HUDEP-2 (cell line): ENCODE measurements at regions not wholly inside any gene's neighbourhood (a gene's known extent, or its start where the extent isn't known, plus 50 kb on each side); places are given as distances from the start of the nearest gene placed in this dataset.
"Not testable (repeated sequence)": the region's sequence is repeated elsewhere in the genome, so short reads cannot be mapped to it uniquely, and the experiment has no call there.

Experiments
- DNase-seq, 76 experiments: peaks; one replicate each; lab custom pipeline; 2025; ENCODE audit not compliant: unreplicated experiment in 76 of 76; lab: John Stamatoyannopoulos, UW

DNA sequence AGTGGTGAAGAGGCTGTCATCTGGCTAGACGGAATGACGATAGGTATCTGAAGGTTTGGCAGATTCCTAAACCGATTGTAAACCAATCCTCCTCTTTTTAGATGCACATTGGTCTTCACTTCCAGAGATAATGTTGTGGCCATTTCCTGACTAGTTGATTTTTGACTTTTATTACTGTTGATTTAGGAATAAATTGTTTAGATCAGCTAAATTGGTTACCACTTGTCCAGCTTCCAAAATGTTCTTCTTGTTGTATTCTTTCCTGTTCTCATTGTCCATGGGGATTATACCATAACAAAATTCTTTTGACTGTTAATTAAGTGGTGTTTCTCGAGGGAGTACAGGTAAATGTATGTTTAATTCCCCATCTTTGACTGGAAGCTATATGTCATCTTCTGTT, 119.7 kb downstream of the MACROH2A1 start:
- DNase-seq: no peak

DNA sequence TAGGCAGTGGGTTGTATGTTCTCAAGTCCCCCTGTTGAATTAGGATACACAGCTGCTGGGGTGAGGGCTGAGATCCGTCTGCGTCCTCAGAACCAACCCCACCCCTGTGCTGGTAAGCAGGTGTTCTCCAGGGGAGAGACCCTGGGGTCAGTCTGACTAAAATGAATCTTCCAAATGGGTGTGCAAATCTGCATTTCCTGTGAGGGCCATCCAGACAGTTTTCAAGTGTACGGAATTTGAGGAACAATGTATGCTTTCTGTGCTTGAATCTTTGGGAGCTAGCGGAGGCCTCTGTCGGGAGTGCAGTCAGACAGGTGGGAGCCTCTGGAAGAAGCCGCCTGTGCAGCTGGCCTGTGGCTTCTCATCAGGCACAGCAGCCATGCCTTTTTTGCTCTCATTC, 122.9 kb downstream of the MACROH2A1 start:
- no peak for DNase-seq

DNA sequence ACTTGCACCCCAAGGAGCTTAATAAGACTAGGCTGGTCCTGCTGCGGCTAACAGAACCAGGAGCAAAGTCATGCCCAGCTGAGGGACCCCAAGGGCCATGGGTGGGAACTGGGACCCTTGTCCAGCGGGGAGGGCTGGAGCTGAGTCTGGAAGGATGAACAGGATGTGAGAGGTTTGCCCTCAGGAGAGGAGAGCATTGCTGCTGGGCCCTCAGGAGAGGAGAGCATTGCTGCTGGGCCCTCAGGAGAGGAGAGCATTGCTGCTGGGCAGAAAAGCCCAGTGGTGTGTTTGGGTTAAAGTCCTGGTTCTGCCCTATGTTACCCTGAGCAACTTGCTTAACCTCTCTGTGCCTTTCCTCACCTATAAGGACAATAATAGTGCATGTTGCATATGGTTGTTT, 125.8 kb downstream of the MACROH2A1 start:
- no peak for DNase-seq

DNA sequence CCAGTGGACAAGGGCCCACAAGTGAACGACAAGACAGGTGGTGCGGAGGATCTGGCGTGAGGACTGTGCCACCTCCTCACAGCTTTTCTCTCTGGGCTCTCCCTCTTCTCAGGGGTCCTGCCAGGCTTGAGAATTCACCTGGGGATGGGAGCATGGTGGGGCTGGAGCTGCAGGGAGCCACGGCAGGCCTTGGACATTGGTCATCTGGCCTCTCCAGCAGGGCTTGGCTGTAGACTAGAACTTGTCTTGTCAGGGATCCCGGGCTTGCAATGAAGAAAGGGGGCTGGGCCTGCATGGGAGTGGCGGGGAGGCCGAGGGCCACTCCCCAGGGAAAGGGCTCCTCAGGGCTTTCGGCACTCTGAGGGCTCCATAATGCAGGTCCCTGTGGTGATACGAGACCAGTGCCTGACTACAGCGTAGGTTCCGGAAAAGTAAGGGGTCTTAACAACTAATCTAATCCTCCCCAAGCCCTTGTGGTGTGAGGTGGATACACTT, 126.7 kb downstream of the MACROH2A1 start:
- DNase-seq: no peak

DNA sequence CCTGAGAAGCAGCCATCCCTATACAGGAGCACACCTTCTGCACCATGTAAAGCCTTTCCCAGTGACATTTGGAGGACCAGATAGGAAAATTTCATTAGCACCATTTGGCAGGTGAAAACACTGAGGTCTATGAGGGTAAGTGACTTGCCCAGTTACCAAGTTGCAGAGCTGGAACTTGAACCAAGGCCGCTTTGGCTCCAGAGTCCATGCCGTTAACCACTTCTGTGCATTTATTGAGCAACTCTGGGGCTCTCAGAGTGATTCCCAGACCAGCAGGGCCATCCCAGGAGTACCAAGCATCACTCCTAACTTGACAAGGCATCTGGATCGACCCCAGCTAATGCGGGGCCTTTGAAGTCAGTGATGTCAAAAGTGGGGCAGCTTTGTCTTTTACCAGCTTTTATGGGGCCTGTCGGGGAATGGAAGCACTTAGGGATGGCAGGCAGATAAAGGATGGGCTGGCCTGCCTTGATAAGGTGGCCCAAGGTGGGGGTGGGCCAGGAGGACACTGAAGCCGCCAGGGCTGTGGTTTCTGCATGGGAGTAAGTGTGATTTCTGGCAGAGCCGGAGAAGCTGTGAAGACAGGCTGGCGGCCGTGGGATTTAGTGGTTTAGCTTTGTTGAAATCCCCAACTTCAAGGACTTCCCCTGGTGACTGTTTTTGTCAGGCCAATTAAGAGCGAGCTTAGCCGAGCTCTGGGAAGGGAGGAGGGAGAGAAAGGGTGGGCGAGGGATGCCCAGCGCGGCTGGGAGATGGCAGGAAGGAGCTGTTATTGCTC, 127.3 kb downstream of the MACROH2A1 start:
- peak in 68 of 76 experiments; percentile 12 to 80 (median 54) for DNase-seq

DNA sequence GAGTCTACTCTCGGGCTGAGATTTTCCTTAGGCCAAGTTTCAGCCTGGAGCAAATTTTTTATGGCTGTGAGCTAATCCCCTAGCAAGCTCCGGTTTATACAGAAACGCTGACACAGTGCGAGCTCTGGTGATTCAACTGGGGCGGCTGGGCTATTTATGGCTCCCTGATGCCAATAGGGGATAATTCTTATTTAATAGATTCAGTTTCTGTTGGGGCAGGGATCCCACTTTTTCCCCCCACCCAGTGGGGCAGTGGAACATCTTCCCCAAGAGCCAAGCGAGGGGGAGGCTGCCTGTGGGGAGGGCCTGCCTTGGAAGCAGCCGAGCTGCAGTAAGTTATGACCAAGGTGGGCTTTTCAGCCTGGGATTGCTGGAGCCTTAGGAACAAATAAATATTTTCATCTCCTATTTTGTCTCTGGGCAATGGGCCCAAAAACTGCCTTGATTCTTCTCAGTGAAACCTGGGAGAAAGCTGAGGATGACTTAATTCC, 129.1 kb downstream of the MACROH2A1 start:
- no peak for DNase-seq

DNA sequence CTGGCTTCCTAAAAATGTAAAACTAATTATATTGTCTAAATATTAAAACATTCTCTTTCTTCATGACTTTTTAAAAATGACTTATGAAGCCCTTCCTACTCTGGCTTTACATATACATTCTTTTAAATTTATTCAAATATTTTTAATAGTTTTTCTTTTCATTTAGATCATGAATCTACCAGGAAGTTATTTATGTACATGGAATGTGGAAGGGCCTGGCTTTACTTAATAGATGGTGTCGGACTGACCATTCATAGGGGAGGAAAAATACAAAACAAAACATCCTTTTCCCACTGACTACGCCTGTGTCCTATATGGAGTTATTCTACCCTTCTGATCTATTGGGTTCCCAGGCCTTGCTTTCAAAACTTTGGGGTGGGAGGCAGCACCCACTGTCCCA, 129.8 kb downstream of the MACROH2A1 start:
- DNase-seq: no peak

DNA sequence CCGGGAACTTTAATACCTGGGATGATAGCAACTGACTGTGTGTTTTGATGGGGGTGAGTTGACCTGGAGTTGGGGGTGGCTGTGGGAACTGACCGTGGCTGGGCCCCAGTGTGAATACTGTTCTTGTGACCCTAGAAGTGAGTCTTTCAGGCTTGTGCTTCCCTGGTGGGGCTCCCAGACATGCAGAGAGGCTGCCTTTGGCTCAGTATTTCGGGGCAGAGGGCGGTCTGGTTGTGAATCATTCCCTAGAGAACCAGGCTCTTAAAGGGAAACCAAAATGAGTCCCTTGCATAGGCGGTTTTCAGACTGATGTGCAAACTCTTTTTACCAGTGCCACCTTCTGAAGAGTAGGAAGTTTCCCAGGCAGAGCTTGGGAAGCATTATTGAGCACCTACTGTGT, 132.1 kb downstream of the MACROH2A1 start:
- DNase-seq: no peak

DNA sequence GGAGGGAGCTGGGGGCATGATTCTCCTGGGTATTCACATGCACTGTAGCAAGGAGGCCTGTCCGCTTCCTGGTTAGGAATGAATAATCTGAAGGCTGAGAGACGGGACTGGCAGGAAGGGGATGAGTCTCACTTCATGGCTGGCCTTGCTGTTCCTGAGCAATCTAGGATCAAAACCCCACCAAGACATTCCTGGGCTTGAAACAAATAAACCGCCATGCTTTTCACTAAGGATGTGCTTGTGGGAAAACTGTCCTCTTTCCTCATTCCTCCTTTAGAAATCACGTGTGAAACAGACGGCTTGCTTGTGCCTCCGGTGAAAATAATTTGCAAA, 132.8 kb downstream of the MACROH2A1 start:
- no peak for DNase-seq

DNA sequence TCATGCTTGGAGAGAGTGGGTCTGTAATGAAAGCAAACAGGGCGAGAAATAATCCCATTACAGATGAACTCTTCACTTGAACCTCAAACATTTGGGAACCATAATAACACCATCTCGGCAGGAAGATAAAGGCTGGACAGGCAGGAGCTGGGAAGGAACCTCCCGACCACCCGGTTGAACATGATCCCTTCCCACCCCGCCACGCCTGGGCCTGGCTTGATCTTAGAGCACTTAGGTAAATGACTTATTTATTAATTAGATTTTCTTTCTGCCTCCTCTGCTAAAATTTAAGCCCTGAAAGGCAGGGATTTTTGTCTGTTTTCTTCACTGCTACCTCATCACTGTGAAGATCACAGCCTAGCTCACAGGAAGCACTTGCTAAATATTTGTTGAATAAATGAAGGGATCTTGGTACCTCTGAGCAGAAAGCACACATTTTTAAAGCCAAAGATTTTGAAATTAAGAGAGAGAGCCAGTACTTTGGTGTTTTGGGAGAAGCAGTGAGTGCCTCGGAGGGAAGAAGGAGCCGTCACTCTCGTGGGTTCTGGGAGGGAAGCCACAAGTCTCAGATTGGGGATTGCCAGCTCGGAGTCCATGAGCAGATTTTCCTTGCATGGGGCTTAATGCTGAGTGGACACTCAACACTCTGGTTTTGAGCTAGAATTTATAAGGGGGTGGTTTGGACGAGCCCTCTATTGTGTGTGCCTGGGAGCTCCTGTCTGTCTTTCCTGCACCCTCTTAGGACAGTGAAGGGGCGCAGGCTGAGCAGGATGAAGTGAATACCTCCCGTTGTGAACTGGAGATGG, 133.3 kb downstream of the MACROH2A1 start:
- no peak for DNase-seq

DNA sequence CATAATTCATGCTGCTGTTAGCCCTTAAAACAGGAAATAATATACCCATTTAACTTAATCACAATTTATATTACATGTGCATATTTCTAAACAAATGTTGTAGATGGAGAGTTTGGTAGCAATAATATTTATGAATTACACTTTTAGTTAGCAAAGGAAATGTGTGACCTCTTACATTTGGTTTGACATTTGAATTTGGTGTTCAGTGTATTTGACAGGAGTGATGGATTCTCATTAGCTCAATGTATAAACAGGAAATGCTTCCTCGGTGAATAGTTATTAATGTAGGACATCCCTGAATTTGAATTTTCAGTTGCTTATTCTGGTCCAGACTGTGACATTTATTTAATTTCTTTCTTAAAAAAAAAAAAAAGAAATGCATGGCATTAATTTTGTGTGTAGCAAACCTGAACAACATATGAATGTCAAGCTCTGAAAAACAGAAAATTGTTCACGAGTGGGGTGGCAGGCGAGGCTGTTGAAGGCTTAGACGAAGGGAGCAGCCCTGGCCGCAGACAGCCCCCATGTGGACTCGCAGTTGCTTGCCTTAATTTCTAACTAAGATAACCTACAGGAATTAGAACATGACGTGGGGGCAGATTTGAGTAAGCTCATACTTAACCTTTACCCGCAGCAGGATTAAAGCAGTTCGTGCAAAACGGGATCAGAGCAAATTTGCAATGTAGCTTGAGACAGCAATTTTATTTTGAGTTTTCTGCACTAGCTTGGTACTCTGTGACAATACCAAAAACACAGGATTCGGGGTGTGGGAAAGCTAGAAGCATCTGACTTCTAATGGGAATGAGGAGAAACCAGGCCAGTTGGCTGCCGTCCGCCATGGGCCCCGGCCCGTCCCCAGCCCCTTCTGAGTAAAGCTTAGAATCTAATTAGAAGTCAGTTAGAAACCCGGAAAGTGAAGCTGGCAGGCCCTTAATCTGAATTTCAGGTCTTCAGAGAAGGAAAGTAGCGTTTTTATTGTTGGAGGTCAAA, 134.3 kb downstream of the MACROH2A1 start:
- DNase-seq: no peak

DNA sequence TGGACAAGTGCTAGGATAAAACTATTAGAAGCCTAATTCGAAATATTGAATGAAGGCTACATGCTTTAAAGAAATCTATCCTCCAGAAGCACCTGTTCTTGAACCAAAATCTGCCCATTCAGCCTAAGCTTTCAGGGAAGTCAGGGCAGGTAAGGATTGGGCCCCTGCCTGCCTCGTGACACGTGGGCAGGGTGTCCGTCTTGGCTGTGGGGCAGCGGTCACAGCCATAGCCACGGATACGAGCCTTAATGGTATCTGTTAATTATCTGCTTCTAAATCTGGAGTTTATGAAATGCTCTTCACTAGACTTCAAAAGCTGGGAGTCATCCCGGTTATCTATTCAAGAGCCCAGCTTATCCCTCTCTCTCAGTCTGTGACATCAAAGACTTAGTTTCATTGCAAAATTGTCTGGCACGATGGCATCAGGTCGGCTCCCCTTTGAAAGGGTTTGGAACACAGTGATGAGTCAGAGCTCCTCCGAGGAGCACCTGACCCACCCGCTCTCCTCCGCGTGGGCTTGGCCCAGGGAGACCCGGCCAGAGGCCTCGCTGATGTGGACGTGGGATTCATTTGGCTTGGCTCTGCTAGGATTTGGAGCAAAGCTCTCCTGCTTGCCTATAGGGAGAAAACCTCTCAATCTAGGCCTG, 135.9 kb downstream of the MACROH2A1 start:
- DNase-seq: no peak

DNA sequence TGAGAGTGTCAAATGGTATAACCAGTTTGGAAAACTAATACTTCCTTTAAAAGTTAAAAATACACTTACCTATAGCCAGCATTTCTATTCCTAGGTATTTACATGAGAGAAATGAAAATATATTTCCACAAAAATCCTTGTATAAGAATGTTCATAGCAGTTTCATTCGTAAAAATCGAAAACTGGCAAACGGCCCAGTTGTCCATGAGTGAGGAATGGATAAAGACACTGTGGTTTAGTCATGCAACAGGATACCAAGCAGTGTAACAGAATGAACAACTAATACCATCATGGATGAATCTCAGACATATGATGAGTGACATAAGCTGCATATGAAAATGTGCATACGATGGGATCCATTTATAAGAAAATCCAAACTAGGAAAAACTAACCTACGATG, 136.7 kb downstream of the MACROH2A1 start:
- no peak for DNase-seq

DNA sequence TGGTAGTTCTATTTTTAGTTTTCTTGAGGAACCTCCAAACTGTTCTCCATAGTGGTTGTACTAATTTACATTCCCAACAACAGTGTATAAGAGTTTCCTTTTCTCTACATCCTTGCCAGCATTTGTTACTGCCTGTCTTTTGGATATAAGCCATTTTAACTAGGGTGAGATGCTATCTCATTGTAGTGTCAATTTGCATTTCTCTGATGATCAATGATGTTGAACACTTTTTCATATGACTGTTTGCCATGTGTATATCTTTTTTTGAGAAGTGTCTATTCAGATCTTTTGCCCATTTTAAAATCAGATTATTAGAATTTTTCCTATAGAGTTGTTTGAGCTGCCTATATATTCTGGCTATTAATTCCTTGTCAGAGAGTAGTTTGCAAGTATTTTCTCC, 138.9 kb downstream of the MACROH2A1 start:
- DNase-seq: not testable (repeated sequence)

DNA sequence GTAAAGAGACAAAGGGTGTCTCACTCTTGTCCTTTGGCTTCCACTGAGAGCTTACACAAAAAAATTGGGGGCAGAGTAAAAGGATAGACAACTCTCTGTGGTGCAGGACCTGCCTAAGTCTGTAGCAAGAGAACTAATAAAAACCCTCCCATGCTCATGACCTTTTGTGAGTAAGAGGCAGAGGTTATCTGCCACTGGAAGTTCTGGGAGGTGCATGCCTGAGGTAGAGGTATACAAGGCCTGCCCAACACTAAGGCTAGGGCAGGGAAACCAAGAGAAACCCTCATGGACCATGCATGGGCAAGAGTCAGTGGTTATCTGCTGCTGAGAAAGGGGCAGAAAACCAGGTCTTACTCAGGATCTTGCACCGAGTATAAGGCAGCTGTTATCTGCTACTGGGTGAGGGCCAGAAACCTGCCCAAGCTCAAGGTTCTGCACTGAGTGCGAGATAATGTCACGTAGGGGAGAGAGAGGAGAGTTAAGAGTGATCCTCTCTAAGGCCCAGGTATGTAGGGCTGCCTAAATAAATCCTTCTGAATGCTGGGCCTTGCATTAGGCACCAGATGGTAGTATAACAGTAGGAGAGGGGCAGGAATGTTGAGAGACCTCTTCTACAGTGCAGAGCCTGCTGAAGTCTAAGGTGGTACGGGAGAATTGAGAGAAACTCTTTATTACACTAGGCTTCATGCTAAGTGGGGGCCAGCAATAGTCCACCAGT, 143.4 kb downstream of the MACROH2A1 start:
- DNase-seq: peak in 10 of 76 experiments; percentile 4 to 25 (median 10)

DNA sequence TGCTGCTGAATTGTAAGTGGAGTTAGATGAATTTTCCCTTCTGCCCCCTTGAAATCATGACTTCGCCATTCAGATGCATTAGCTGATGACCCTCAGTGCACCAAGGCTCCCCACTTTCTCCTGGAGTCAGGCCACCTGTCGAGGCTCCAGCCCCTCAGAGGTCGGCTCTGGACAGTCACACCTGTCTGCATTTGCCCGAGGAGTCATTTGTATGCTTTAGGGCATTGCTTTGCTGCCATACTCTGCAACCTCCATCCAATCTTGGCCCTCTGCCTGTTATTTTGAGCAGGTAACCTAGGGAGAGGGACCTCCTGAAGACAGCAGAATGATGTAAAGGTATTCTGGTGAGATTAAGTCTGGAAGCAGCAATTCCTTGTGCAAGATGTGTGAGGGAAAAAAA, 144.8 kb downstream of the MACROH2A1 start:
- DNase-seq: no peak

DNA sequence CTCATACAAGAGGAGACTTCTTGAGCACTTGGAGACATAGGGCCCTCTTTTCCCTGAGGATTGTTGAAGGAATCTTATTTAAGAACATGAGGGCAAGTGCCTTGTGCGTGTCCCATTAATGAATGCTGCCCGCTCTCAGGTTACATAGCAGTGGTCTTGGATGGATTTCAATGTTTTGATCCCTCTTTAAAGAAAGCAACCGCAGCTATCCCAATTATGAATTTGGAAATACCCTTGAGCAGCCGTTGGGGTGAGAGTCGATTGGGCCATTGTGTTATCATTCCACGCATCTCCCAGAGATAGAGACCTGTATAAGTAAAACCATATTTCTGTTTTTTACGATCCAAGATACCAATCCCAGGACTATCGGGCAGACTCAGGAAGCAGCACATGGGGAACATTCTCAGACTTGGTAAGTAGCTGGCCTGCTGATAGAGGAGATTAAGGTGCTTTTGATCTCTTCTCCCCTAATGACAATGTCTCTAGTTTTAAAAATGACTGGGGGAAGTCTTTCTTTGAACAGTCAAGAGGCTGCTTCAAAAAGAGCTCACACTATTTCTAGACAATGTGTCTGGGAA, 145.3 kb downstream of the MACROH2A1 start:
- DNase-seq: no peak

DNA sequence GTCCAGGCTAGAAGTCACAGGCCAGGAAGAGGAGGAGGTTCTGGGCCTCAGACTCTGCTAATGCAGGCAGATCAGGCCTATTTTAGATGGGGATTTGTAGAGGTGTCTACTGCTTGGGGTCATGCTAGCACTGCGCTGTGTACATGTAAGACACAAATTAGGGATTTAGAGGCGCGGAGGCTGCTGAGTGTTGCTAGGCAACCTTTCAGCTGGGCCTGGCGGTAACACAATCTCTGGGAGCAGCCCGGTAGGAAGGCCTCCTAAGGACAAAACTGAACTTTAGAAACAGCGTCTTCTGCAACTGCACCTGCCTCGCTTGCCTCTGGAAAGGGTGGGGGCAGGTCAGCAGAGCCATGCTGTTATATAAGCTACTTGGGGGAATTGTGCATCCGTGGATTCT, 147.9 kb downstream of the MACROH2A1 start:
- no peak for DNase-seq

DNA sequence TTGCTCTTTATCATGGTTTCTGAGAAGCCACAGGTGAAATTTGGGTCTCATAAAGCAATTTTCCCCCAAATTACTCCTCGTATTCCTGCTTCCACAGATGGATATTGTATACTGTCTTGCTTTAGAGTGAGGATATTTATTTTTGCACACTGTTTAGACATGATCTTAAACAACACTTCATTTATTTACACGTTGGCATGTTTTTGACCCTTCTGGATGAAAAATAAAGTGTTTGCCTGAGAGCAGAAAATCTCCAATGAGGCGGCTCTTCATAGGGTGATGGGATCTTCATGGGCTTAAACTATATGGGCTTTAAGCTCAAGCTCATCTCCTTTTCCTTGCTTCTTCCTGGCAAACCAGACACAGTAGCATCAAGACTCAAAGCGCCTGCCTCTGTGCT, 148.4 kb downstream of the MACROH2A1 start:
- no peak for DNase-seq
